HEK293 (cell line): ENCODE measurements at regions not wholly inside any gene's neighbourhood (a gene's known extent, or its start where the extent isn't known, plus 50 kb on each side); places are given as distances from the start of the nearest gene placed in this dataset.

Source experiments
- SETDB1 ChIP-seq: IDR thresholded peaks from one replicate; pipeline ENCODE4 v1.6.1; 2017; ENCODE audit warnings: mild to moderate bottlenecking, low read length, moderate library complexity, mixed read lengths; ENCODE audit not compliant: insufficient read length
- ZNF174 ChIP-seq: fragments of 450-650 bp; formaldehyde crosslinking; IDR thresholded peaks from 2 replicates; pipeline ENCODE4 v1.5.0; 2017; ENCODE audit warnings: missing biosample characterization, mild to moderate bottlenecking, missing genetic modification characterization
- ZNF2 ChIP-seq: fragments of 450-650 bp; formaldehyde crosslinking; IDR thresholded peaks from 2 replicates; pipeline ENCODE4 v1.5.1; 2016; ENCODE audit warnings: missing biosample characterization, missing genetic modification characterization
- ZNF350 ChIP-seq: fragments of 450-650 bp; formaldehyde crosslinking; IDR thresholded peaks from 2 replicates; pipeline ENCODE4 v1.5.0; 2017; ENCODE audit warnings: missing biosample characterization, mild to moderate bottlenecking, missing genetic modification characterization
- ZNF624 ChIP-seq: fragments of 450-650 bp; formaldehyde crosslinking; IDR thresholded peaks from 2 replicates; pipeline ENCODE4 v1.5.1; 2017; ENCODE audit warnings: missing biosample characterization, missing genetic modification characterization
- ZNF677 ChIP-seq: fragments of 450-650 bp; IDR thresholded peaks from 2 replicates; pipeline ENCODE4 v1.5.0; 2018; ENCODE audit warnings: missing biosample characterization, mild to moderate bottlenecking, missing genetic modification characterization, moderate library complexity
- ZNF777 ChIP-seq: fragments of 450-650 bp; formaldehyde crosslinking; IDR thresholded peaks from 2 replicates; pipeline ENCODE4 v1.5.1; 2017; ENCODE audit warnings: missing biosample characterization, missing genetic modification characterization, borderline replicate concordance
- TF ChIP-seq, protein P1 (sequence below): fragments of 450-650 bp; formaldehyde crosslinking; IDR thresholded peaks from 2 replicates; pipeline ENCODE4 v1.5.1; 2016; ENCODE audit warnings: missing biosample characterization, missing genetic modification characterization
- TF ChIP-seq, protein P2 (sequence below): fragments of 450-650 bp; formaldehyde crosslinking; IDR thresholded peaks from 2 replicates; pipeline ENCODE4 v1.5.1; 2016; ENCODE audit warnings: missing biosample characterization, missing genetic modification characterization
- TF ChIP-seq, protein P3 (sequence below): fragments of 450-650 bp; formaldehyde crosslinking; IDR thresholded peaks from 2 replicates; pipeline ENCODE4 v1.5.1; 2016; ENCODE audit warnings: missing biosample characterization, missing genetic modification characterization
- TF ChIP-seq, protein P4 (sequence below): fragments of 450-650 bp; formaldehyde crosslinking; IDR thresholded peaks from 2 replicates; pipeline ENCODE4 v1.5.1; 2016; ENCODE audit warnings: missing biosample characterization, missing genetic modification characterization
- TF ChIP-seq, protein P5 (sequence below): fragments of 450-650 bp; formaldehyde crosslinking; IDR thresholded peaks from 2 replicates; pipeline ENCODE4 v1.5.1; 2016; ENCODE audit warnings: missing biosample characterization, missing genetic modification characterization
- TF ChIP-seq, protein P6 (sequence below): fragments of 450-650 bp; formaldehyde crosslinking; IDR thresholded peaks from 2 replicates; pipeline ENCODE4 v1.5.1; 2016; ENCODE audit warnings: missing biosample characterization, missing genetic modification characterization

DNA sequence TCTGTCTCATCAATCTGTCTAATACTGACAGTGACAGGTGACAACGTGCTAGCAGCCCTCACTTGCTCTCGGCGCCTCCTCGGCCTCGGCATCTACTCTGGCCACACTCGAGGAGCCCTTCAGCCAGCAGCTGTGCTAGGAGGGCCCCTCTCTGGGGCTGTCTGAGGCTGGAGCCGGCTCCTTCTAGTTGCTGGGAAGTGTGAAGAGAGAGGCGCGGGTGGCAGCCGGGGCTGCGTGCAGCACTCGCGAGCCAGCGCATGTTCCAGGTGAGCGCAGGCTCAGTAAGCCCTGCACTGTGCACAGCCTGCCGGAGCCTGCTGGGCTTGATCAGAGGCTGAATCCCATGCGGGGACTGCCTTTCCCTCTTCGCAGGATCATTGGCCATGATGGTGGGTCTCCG lies 330.7 kb downstream of the CDH10 start:
- TF ChIP-seq, protein P1, sequence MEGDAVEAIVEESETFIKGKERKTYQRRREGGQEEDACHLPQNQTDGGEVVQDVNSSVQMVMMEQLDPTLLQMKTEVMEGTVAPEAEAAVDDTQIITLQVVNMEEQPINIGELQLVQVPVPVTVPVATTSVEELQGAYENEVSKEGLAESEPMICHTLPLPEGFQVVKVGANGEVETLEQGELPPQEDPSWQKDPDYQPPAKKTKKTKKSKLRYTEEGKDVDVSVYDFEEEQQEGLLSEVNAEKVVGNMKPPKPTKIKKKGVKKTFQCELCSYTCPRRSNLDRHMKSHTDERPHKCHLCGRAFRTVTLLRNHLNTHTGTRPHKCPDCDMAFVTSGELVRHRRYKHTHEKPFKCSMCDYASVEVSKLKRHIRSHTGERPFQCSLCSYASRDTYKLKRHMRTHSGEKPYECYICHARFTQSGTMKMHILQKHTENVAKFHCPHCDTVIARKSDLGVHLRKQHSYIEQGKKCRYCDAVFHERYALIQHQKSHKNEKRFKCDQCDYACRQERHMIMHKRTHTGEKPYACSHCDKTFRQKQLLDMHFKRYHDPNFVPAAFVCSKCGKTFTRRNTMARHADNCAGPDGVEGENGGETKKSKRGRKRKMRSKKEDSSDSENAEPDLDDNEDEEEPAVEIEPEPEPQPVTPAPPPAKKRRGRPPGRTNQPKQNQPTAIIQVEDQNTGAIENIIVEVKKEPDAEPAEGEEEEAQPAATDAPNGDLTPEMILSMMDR (tag by site-specific recombination) = no peak
- TF ChIP-seq, protein P2, sequence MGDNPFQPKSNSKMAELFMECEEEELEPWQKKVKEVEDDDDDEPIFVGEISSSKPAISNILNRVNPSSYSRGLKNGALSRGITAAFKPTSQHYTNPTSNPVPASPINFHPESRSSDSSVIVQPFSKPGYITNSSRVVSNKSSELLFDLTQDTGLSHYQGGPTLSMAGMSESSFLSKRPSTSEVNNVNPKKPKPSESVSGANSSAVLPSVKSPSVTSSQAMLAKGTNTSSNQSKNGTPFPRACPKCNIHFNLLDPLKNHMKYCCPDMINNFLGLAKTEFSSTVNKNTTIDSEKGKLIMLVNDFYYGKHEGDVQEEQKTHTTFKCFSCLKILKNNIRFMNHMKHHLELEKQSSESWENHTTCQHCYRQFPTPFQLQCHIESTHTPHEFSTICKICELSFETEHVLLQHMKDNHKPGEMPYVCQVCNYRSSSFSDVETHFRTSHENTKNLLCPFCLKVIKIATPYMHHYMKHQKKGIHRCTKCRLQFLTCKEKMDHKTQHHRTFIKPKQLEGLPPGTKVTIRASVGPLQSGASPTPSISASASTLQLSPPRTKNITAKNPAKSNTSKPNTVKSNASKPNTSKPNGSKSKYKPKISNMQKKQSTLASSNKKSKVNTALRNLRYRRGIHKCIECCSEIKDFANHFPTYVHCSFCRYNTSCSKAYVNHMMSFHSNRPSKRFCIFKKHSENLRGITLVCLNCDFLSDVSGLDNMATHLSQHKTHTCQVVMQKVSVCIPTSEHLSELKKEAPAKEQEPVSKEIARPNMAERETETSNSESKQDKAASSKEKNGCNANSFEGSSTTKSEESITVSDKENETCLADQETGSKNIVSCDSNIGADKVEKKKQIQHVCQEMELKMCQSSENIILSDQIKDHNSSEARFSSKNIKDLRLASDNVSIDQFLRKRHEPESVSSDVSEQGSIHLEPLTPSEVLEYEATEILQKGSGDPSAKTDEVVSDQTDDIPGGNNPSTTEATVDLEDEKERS = no peak
- TF ChIP-seq ZNF350 (tag by site-specific recombination) (no peak), ZNF677 (tag by site-specific recombination) (no peak), ZNF174 (no peak), ZNF624 (tag by site-specific recombination) (no peak), ZNF777 (tag by site-specific recombination) (no peak), ZNF2 (tag by site-specific recombination) (no peak), SETDB1 (no peak)
- TF ChIP-seq, protein P3, sequence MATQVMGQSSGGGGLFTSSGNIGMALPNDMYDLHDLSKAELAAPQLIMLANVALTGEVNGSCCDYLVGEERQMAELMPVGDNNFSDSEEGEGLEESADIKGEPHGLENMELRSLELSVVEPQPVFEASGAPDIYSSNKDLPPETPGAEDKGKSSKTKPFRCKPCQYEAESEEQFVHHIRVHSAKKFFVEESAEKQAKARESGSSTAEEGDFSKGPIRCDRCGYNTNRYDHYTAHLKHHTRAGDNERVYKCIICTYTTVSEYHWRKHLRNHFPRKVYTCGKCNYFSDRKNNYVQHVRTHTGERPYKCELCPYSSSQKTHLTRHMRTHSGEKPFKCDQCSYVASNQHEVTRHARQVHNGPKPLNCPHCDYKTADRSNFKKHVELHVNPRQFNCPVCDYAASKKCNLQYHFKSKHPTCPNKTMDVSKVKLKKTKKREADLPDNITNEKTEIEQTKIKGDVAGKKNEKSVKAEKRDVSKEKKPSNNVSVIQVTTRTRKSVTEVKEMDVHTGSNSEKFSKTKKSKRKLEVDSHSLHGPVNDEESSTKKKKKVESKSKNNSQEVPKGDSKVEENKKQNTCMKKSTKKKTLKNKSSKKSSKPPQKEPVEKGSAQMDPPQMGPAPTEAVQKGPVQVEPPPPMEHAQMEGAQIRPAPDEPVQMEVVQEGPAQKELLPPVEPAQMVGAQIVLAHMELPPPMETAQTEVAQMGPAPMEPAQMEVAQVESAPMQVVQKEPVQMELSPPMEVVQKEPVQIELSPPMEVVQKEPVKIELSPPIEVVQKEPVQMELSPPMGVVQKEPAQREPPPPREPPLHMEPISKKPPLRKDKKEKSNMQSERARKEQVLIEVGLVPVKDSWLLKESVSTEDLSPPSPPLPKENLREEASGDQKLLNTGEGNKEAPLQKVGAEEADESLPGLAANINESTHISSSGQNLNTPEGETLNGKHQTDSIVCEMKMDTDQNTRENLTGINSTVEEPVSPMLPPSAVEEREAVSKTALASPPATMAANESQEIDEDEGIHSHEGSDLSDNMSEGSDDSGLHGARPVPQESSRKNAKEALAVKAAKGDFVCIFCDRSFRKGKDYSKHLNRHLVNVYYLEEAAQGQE (tag by site-specific recombination) = no peak
- TF ChIP-seq, protein P4, sequence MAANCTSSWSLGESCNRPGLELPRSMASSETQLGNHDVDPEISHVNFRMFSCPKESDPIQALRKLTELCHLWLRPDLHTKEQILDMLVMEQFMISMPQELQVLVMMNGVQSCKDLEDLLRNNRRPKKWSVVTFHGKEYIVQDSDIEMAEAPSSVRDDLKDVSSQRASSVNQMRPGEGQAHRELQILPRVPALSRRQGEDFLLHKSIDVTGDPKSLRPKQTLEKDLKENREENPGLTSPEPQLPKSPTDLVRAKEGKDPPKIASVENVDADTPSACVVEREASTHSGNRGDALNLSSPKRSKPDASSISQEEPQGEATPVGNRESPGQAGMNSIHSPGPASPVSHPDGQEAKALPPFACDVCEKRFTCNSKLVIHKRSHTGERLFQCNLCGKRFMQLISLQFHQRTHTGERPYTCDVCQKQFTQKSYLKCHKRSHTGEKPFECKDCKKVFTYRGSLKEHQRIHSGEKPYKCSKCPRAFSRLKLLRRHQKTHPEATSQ (tag by site-specific recombination) = no peak
- TF ChIP-seq, protein P5, sequence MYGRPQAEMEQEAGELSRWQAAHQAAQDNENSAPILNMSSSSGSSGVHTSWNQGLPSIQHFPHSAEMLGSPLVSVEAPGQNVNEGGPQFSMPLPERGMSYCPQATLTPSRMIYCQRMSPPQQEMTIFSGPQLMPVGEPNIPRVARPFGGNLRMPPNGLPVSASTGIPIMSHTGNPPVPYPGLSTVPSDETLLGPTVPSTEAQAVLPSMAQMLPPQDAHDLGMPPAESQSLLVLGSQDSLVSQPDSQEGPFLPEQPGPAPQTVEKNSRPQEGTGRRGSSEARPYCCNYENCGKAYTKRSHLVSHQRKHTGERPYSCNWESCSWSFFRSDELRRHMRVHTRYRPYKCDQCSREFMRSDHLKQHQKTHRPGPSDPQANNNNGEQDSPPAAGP (tag by site-specific recombination) = no peak
- TF ChIP-seq, protein P6, sequence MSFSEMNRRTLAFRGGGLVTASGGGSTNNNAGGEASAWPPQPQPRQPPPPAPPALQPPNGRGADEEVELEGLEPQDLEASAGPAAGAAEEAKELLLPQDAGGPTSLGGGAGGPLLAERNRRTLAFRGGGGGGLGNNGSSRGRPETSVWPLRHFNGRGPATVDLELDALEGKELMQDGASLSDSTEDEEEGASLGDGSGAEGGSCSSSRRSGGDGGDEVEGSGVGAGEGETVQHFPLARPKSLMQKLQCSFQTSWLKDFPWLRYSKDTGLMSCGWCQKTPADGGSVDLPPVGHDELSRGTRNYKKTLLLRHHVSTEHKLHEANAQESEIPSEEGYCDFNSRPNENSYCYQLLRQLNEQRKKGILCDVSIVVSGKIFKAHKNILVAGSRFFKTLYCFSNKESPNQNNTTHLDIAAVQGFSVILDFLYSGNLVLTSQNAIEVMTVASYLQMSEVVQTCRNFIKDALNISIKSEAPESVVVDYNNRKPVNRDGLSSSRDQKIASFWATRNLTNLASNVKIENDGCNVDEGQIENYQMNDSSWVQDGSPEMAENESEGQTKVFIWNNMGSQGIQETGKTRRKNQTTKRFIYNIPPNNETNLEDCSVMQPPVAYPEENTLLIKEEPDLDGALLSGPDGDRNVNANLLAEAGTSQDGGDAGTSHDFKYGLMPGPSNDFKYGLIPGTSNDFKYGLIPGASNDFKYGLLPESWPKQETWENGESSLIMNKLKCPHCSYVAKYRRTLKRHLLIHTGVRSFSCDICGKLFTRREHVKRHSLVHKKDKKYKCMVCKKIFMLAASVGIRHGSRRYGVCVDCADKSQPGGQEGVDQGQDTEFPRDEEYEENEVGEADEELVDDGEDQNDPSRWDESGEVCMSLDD = no peak
